Liver (tissue), 8 donors: ENCODE measurements at regions not wholly inside any gene's neighbourhood (a gene's known extent, or its start where the extent isn't known, plus 50 kb on each side); places are given as distances from the start of the nearest gene placed in this dataset.
A peak's percentile ranks its signal among the peaks of the same experiment; 100 is the strongest.

ENCODE experiments used
- DNase-seq: peaks from one replicate; pipeline ENCODE4 v3.0.0-alpha.2; 2017; ENCODE audit warnings: low spot score
- H3K27ac ChIP-seq, 2 donors: one replicate each; pipeline ENCODE4 v1.7.0; 2013; ENCODE audit warnings: inconsistent platforms in 2 of 2, low read length in 2 of 2, control low read depth in 1 of 2, low read depth in 1 of 2, mild to moderate bottlenecking in 1 of 2
- H3K27me3 ChIP-seq, 4 donors: one replicate each; pipeline versions ENCODE4 v1.6.1 to v1.7.0; 2013; ENCODE audit warnings: low read length in 3 of 4, inconsistent platforms in 1 of 4, mild to moderate bottlenecking in 1 of 4, moderate library complexity in 1 of 4; ENCODE audit not compliant: control insufficient read depth in 4 of 4, insufficient read depth in 4 of 4
- H3K36me3 ChIP-seq, 4 donors: one replicate each; pipeline versions ENCODE4 v1.6.1 to v1.7.0; 2013; ENCODE audit warnings: low read length in 3 of 4, mild to moderate bottlenecking in 3 of 4, low read depth in 1 of 4, moderate library complexity in 1 of 4; ENCODE audit not compliant: control insufficient read depth in 4 of 4, insufficient read depth in 3 of 4
- H3K4me1 ChIP-seq, 4 donors: one replicate each; pipeline versions ENCODE4 v1.6.1 to v1.7.0; 2013; ENCODE audit warnings: low read length in 3 of 4, mild to moderate bottlenecking in 3 of 4, moderate library complexity in 1 of 4; ENCODE audit not compliant: control insufficient read depth in 4 of 4, insufficient read depth in 4 of 4
- H3K4me3 ChIP-seq, 3 donors: one replicate each; pipeline versions ENCODE4 v1.6.1 to v1.7.0; 2013; ENCODE audit warnings: low read length in 3 of 3, control low read depth in 1 of 3, low read depth in 1 of 3, mild to moderate bottlenecking in 1 of 3
- H3K9ac ChIP-seq, 2 donors: one replicate each; pipeline ENCODE4 v1.7.0; 2013; ENCODE audit warnings: low read length in 2 of 2, mild to moderate bottlenecking in 2 of 2, moderate library complexity in 2 of 2, control low read depth in 1 of 2, low read depth in 1 of 2
- H3K9me3 ChIP-seq, 4 donors: one replicate each; pipeline versions ENCODE4 v1.6.1 to v1.7.0; 2013; ENCODE audit warnings: low read length in 3 of 4; ENCODE audit not compliant: control insufficient read depth in 4 of 4
- CTCF ChIP-seq: fragments of 150-350 bp; IDR thresholded peaks from 2 replicates; pipeline ENCODE4 v1.5.1; 2017; ENCODE audit warnings: improper control_type of control experiment, low read depth, low read length; ENCODE audit not compliant: missing input control
- EGR1 ChIP-seq, 2 donors: IDR thresholded peaks; 2 replicates each; pipeline ENCODE4 v1.6.1; 2016 to 2018; ENCODE audit warnings: antibody characterized with exemption in 2 of 2, low read depth in 2 of 2
- FOXA1 ChIP-seq: IDR thresholded peaks from 2 replicates; pipeline ENCODE4 v1.6.1; 2016; ENCODE audit warnings: antibody characterized with exemption
- GABPA ChIP-seq, 2 donors: IDR thresholded peaks in 1 of 2; conservative IDR thresholded peaks in 1 of 2; 2 replicates each; pipeline ENCODE4 v1.6.1; 2016; ENCODE audit warnings: antibody characterized with exemption in 2 of 2, mild to moderate bottlenecking in 1 of 2, moderate library complexity in 1 of 2
- HNF4A ChIP-seq, 2 donors: conservative IDR thresholded peaks; 2 replicates each; pipeline ENCODE4 v1.6.1; 2016; ENCODE audit warnings: antibody characterized with exemption in 2 of 2, mild to moderate bottlenecking in 2 of 2
- HNF4G ChIP-seq: IDR thresholded peaks from 2 replicates; pipeline ENCODE4 v1.6.1; 2016; ENCODE audit warnings: antibody characterized with exemption
- JUND ChIP-seq, 2 donors: IDR thresholded peaks; 2 replicates each; pipeline ENCODE4 v1.6.1; 2016; ENCODE audit warnings: antibody characterized with exemption in 2 of 2
- NR2F2 ChIP-seq: IDR thresholded peaks from 2 replicates; pipeline ENCODE4 v1.6.1; 2016; ENCODE audit warnings: antibody characterized with exemption
- RAD21 ChIP-seq, 2 donors: IDR thresholded peaks; 2 replicates each; pipeline ENCODE4 v1.6.1; 2016; ENCODE audit warnings: antibody characterized with exemption in 2 of 2, mild to moderate bottlenecking in 2 of 2
- REST ChIP-seq: IDR thresholded peaks from 2 replicates; pipeline ENCODE4 v1.6.1; 2016; ENCODE audit warnings: antibody characterized with exemption, mild to moderate bottlenecking
- SP1 ChIP-seq: IDR thresholded peaks from 2 replicates; pipeline ENCODE4 v1.6.1; 2018; ENCODE audit warnings: antibody characterized with exemption, mild to moderate bottlenecking
- TAF1 ChIP-seq: conservative IDR thresholded peaks from 2 replicates; pipeline ENCODE4 v1.6.1; 2016; ENCODE audit warnings: antibody characterized with exemption, mild to moderate bottlenecking
- YY1 ChIP-seq: IDR thresholded peaks from 2 replicates; pipeline ENCODE4 v1.6.1; 2016; ENCODE audit warnings: antibody characterized with exemption, mild to moderate bottlenecking
- ZBTB33 ChIP-seq: IDR thresholded peaks from 2 replicates; pipeline ENCODE4 v1.6.1; 2016; ENCODE audit warnings: antibody characterized with exemption
- WGBS: extraction: QIAGEN DNeasy Blood & Tissue Kit; methylation state at CpG from one replicate; pipeline ENCODE4 v1.1.7; 2013; 5-methylcytosine and 5-hydroxymethylcytosine counted together
- donor health status: healthy.
- donor health status: healthy.
- donor health status: healthy.
- donor health status: healthy.
- donor health status: healthy.

- Histone ChIP-seq H3K9ac (no peak overlapping the region), H3K27me3 (no peaks in the 10 kb centered on the region), H3K4me1 (peaks cover 0 to 4% (median 0%) of the 10 kb centered on the region in 4 donors), H3K4me3 (no peak overlapping the region), H3K27ac (no peak overlapping the region), H3K9me3 (no peaks in the 10 kb centered on the region), H3K36me3 (no peaks in the 10 kb centered on the region)
- no peak for TF ChIP-seq HNF4A (conservative IDR thresholded peaks at IDR 0.05)
- no peak for TF ChIP-seq FOXA1
- TF ChIP-seq REST, result no peak
- TF ChIP-seq YY1, result no peak
- TF ChIP-seq EGR1 (IDR thresholded peaks at IDR 0.05; ENCODE audit: low read depth in 2 of 2), result no peak
- TF ChIP-seq ZBTB33, result no peak
- TF ChIP-seq TAF1, result no peak
- no peak for TF ChIP-seq HNF4G
- TF ChIP-seq GABPA (IDR thresholded peaks at IDR 0.05 in 1 of 2, conservative IDR thresholded peaks at IDR 0.05 in 1 of 2), result no peak
- TF ChIP-seq NR2F2, result no peak
- no peak for TF ChIP-seq RAD21 (IDR thresholded peaks at IDR 0.05)
- TF ChIP-seq SP1, result no peak
- no peak for DNase-seq
- WGBS, result 90% methylated on average over 1 of the region's 1 CpG
Observed at GRCh38 chr4:155099231-155099630, 109.2 kb upstream of the NPY2R start.

- DNase-seq, result no peak
- Histone ChIP-seq H3K27ac (peak overlapping the region; percentile 20 to 64), H3K9ac (no peak overlapping the region), H3K9me3 (no peaks in the 10 kb centered on the region), H3K27me3 (no peaks in the 10 kb centered on the region), H3K36me3 (no peaks in the 10 kb centered on the region), H3K4me1 (peaks cover 0 to 8% (median 4%) of the 10 kb centered on the region in 4 donors), H3K4me3 (peak overlapping the region in 1 of 3 donors; percentile 29)
- WGBS, result 48% methylated on average over 1 of the region's 1 CpG
- TF ChIP-seq FOXA1 (no peak), CTCF (no peak), GABPA (IDR thresholded peaks at IDR 0.05 in 1 of 2, conservative IDR thresholded peaks at IDR 0.05 in 1 of 2) (no peak), ZBTB33 (no peak), YY1 (no peak), HNF4A (conservative IDR thresholded peaks at IDR 0.05) (no peak), JUND (IDR thresholded peaks at IDR 0.05) (no peak)
Observed at GRCh38 chr4:155106629-155107028, 101.8 kb upstream of the NPY2R start.
